ENCODE measurements at regions not wholly inside any gene's neighbourhood (a gene's known extent, or its start where the extent isn't known, plus 50 kb on each side); places are given as distances from the start of the nearest gene placed in this dataset.

DNA sequence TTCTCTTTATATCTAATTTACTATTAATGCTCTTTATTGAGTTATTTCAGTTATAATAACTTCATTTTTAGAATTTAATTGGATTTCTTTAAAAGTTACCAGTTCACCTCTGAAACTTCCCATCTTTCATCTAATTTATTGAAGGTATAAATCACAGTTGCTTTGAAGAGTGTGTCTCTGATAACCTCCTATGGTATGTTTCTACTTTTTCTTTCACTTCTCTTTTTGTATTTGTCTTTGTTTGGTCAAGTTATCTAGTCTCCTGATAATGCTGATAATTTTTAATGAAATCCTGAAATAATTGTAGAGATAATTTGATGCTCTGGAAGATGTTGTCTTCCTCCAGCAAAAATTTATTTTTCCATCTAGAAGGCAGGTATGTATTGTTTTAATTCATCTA, 141.6 kb upstream of the NPY2R start:
- no peak overlapping the region for H3K4me3 ChIP-seq (ENCODE audit: low read depth, low read length)
- TF ChIP-seq, protein P1, sequence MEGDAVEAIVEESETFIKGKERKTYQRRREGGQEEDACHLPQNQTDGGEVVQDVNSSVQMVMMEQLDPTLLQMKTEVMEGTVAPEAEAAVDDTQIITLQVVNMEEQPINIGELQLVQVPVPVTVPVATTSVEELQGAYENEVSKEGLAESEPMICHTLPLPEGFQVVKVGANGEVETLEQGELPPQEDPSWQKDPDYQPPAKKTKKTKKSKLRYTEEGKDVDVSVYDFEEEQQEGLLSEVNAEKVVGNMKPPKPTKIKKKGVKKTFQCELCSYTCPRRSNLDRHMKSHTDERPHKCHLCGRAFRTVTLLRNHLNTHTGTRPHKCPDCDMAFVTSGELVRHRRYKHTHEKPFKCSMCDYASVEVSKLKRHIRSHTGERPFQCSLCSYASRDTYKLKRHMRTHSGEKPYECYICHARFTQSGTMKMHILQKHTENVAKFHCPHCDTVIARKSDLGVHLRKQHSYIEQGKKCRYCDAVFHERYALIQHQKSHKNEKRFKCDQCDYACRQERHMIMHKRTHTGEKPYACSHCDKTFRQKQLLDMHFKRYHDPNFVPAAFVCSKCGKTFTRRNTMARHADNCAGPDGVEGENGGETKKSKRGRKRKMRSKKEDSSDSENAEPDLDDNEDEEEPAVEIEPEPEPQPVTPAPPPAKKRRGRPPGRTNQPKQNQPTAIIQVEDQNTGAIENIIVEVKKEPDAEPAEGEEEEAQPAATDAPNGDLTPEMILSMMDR (conservative IDR thresholded peaks at IDR 0.05; ENCODE audit: low read depth, low read length) = no peak
- DNase-seq (ENCODE audit: low read depth) = no peak

DNA sequence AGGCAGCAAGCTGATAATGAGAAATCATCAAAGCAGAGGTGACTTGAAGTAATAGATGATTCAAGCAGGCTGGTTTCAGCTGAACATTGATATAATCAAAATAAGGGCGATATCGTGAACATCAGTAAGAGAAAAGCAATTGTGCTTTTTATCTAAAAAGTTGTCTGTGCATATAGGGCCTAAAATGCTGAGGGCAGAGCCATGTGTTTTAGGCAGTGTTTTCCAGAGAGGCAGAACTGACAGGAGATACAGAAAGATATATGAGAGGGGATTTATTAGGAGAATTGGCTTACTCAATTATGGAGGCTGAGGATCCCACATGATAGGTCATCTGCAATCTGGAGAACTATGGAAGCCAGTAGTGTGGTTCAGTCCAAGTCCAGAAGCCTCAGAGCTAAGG, 136.5 kb upstream of the NPY2R start:
- no peak overlapping the region for H3K4me3 ChIP-seq (ENCODE audit: low read depth, low read length)
- TF ChIP-seq, protein P1 (conservative IDR thresholded peaks at IDR 0.05; ENCODE audit: low read depth, low read length) = no peak
- DNase-seq (ENCODE audit: low read depth) = no peak

GRCh38 chr4:155072417-155072816, 136.0 kb upstream of the NPY2R start:
- no peak overlapping the region for H3K4me3 ChIP-seq (ENCODE audit: low read depth, low read length)
- no peak for DNase-seq (ENCODE audit: low read depth)
- TF ChIP-seq, protein P1 (conservative IDR thresholded peaks at IDR 0.05; ENCODE audit: low read depth, low read length) = no peak

DNA sequence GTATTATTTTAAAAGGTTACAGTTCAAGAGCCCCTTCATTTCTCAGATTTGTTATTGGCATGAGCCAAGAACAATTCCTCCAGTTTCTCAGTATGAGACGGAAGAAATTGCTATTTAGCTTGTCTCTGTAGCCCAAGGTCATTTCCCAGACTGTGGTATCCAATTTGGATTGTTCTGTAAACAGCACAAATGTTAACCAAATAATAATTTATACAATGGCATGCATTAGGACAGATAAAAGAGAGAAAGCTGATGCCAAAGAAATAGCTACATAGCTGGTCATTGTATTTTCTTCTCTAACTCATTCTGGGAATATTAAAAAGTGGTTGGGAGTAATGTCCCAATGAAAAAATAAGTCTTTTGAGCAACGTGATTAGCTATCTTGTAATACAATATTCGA, 134.6 kb upstream of the NPY2R start:
- no peak for DNase-seq (ENCODE audit: low read depth)
- TF ChIP-seq, protein P1 (conservative IDR thresholded peaks at IDR 0.05; ENCODE audit: low read depth, low read length) = no peak
- H3K4me3 ChIP-seq (ENCODE audit: low read depth, low read length) = no peak overlapping the region

DNA sequence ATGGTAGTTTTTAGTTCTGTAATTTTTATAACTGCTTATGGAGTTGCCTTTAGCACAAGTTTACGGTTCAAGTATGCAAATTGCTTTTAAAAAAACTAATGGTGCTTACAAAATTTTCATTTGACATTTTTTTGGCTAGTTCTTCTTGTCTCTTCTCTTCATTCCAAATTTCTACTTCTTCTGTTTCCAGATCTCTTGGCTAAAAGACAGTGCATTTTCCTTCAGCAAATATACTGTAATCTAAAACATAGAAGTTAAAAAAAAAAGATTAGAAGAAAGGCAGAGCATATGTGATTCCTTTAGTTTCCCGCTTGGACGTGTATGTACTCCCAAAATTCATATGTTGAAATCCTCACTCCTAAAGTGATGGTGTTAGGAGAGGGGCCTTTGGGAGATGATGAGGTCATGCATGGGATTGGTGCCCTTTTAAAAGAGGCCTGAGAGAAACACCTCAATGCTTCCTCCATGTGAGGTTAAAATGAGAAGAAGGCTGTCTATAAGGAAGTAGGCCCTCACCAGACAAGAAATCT, 132.1 kb upstream of the NPY2R start:
- DNase-seq (ENCODE audit: low read depth) = no peak
- TF ChIP-seq, protein P1 (conservative IDR thresholded peaks at IDR 0.05; ENCODE audit: low read depth, low read length) = no peak
- H3K4me3 ChIP-seq (ENCODE audit: low read depth, low read length) = no peak overlapping the region

DNA sequence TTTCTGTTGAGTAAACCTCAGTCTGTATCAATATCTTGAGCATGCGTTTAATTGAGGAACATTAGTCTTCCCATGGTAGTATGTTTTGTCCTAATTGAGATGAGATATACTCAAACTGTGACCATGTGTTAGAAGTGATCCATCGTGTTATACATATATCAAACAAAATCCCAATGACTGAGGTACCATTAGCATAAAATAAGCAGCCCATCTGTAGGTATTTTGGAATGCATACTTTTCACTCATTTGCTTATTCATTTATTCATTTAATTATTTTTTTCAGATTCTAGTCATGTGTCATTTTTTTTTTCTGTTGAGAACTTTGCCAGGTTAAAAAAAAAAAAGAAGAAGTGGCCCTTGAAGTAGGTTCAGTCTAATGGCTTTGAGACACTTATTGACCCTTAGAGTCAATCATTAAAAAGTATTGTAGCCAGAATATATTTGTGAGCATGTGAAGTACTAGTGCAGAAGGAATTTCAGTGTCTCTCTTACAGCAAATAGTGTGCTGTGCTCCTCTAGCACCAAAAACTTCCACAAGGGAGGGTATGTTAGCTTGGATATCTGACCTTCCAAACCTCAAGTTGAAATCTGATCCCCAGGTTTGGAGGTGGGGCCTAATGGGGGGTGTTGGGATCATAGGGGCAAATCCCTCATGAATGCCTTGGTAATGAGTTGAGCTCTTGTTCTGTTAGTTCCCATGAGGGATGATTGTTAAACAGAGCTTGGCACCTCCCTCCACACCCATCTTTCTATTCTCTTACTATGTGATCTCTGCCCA, 130.8 kb upstream of the NPY2R start:
- H3K4me3 ChIP-seq (ENCODE audit: low read depth, low read length) = no peak overlapping the region
- TF ChIP-seq, protein P1 (conservative IDR thresholded peaks at IDR 0.05; ENCODE audit: low read depth, low read length) = no peak
- no peak for DNase-seq (ENCODE audit: low read depth)

DNA sequence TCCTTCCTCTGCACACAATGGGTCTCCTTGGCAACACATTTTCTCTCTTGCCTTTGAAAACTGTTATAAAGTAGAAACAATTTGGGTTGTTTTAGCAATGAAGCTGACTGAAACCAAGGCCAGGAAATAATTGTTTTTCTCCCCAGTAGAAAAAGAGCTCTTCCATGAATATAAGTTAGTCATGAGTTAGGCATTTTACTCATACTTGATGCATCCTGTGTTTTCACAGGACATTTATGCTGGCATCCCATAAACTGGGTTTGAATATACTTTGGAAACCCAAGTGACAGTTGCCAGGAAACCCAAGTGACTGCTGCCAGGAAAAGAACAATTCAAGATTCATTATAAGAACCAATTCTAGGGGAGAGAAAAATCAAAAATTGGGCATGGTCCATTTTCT, 128.6 kb upstream of the NPY2R start:
- DNase-seq (ENCODE audit: low read depth) = no peak
- H3K4me3 ChIP-seq (ENCODE audit: low read depth, low read length) = no peak overlapping the region
- TF ChIP-seq, protein P1 (conservative IDR thresholded peaks at IDR 0.05; ENCODE audit: low read depth, low read length) = no peak

Measured in epithelial cell of proximal tubule (primary cell).